ENCODE measurements at regions not wholly inside any gene's neighbourhood (a gene's known extent, or its start where the extent isn't known, plus 50 kb on each side); places are given as distances from the start of the nearest gene placed in this dataset.

DNA sequence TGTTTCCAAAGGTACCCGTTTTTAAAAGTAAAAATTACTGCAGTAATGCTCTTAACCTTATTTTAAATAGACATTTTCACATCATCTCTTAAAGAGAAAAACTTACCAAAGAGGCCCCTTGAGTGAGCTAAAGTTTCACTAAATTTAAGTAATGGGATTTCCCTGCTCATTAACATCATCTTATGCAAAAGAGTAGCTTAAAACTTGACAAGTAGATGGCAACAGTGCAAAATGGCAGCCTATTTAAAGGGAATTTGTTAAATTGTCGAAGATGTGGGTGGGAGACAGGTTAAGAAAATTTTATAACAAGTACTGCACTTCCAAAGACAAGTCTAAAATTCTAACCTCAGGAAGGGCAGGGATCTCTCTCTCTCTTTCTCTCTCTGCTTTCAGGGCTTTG is 271.7 kb upstream of the LDB2 start:
- DNase-seq (ENCODE audit: low read depth, low spot score) (no peak), FAIRE-seq (no peak)
- Histone ChIP-seq H4K20me1 (ENCODE audit: control insufficient read depth, extremely low read depth, insufficient read depth, low read length) (no peaks in the 10 kb centered on the region), H3K4me2 (ENCODE audit: control insufficient read depth, extremely low read depth, insufficient read depth, low read depth, low read length) (no peak overlapping the region), H3K9ac (ENCODE audit: control insufficient read depth, extremely low read depth, insufficient read depth, low read length) (no peak overlapping the region), H3K27ac (ENCODE audit: control insufficient read depth, insufficient read depth, low read length) (no peak overlapping the region), H3K4me1 (ENCODE audit: control insufficient read depth, extremely low read depth, insufficient read depth, low read length) (no peaks in the 10 kb centered on the region), H3K36me3 (ENCODE audit: control insufficient read depth in 2 of 2, extremely low read depth in 1 of 2, insufficient read depth in 2 of 2, low read length in 2 of 2) (no peaks in the 10 kb centered on the region), H3K9me3 (ENCODE audit: control insufficient read depth, low read depth, low read length) (no peaks in the 10 kb centered on the region), H2AFZ (ENCODE audit: control insufficient read depth, low read length) (no peak overlapping the region), H3K27me3 (ENCODE audit: control insufficient read depth, extremely low read depth, insufficient read depth, low read length) (no peaks in the 10 kb centered on the region), H3K4me3 (ENCODE audit: control insufficient read depth in 2 of 3, extremely low read depth in 1 of 3, insufficient read depth in 2 of 3, low read depth in 1 of 3, low read length in 3 of 3) (no peak overlapping the region), H3K79me2 (ENCODE audit: control insufficient read depth, insufficient read depth, low read length) (no peaks in the 10 kb centered on the region), H3K9me1 (ENCODE audit: control insufficient read depth, extremely low read depth, insufficient read depth, low read length) (no peaks in the 10 kb centered on the region)
- TF ChIP-seq CTCF (optimal IDR thresholded peaks at IDR 0.05 in 1 of 3, IDR thresholded peaks at IDR 0.05 in 1 of 3, conservative IDR thresholded peaks at IDR 0.05 in 1 of 3; ENCODE audit: extremely low read depth in 1 of 3, insufficient read depth in 2 of 3, low read length in 3 of 3) (no peak), EZH2 (IDR thresholded peaks at IDR 0.05; ENCODE audit: low read length) (no peak)
- dilution Hi-C loops (cut with MboI; ENCODE audit: extremely low pct_ligation_motif_present, low sequenced_read_pairs): no loop called here

GRCh38 chr4:17169699-17170098 is 271.3 kb upstream of the LDB2 start:
- H3K9ac ChIP-seq (ENCODE audit: control insufficient read depth, extremely low read depth, insufficient read depth, low read length): no peak overlapping the region
- FAIRE-seq (no peak), DNase-seq (ENCODE audit: low read depth, low spot score) (no peak)
- no peak overlapping the region for H3K4me3 ChIP-seq (ENCODE audit: control insufficient read depth in 2 of 3, extremely low read depth in 1 of 3, insufficient read depth in 2 of 3, low read depth in 1 of 3, low read length in 3 of 3)
- H3K27me3 ChIP-seq (ENCODE audit: control insufficient read depth, extremely low read depth, insufficient read depth, low read length): no peaks in the 10 kb centered on the region
- H3K4me1 ChIP-seq (ENCODE audit: control insufficient read depth, extremely low read depth, insufficient read depth, low read length): no peaks in the 10 kb centered on the region
- TF ChIP-seq CTCF (optimal IDR thresholded peaks at IDR 0.05 in 1 of 3, IDR thresholded peaks at IDR 0.05 in 1 of 3, conservative IDR thresholded peaks at IDR 0.05 in 1 of 3; ENCODE audit: extremely low read depth in 1 of 3, insufficient read depth in 2 of 3, low read length in 3 of 3) (no peak), EZH2 (IDR thresholded peaks at IDR 0.05; ENCODE audit: low read length) (no peak)
- no peaks in the 10 kb centered on the region for H3K9me3 ChIP-seq (ENCODE audit: control insufficient read depth, low read depth, low read length)
- no peaks in the 10 kb centered on the region for H3K36me3 ChIP-seq (ENCODE audit: control insufficient read depth in 2 of 2, extremely low read depth in 1 of 2, insufficient read depth in 2 of 2, low read length in 2 of 2)
- no peaks in the 10 kb centered on the region for H3K9me1 ChIP-seq (ENCODE audit: control insufficient read depth, extremely low read depth, insufficient read depth, low read length)
- dilution Hi-C loops (cut with MboI; ENCODE audit: extremely low pct_ligation_motif_present, low sequenced_read_pairs): no loop called here
- H3K4me2 ChIP-seq (ENCODE audit: control insufficient read depth, extremely low read depth, insufficient read depth, low read depth, low read length): no peak overlapping the region
- no peaks in the 10 kb centered on the region for H4K20me1 ChIP-seq (ENCODE audit: control insufficient read depth, extremely low read depth, insufficient read depth, low read length)
- H3K27ac ChIP-seq (ENCODE audit: control insufficient read depth, insufficient read depth, low read length): no peak overlapping the region
- H3K79me2 ChIP-seq (ENCODE audit: control insufficient read depth, insufficient read depth, low read length): no peaks in the 10 kb centered on the region
- H2AFZ ChIP-seq (ENCODE audit: control insufficient read depth, low read length): no peak overlapping the region

Data from keratinocyte (primary cell).